T-cell (primary cell): ENCODE measurements at regions not wholly inside any gene's neighbourhood (a gene's known extent, or its start where the extent isn't known, plus 50 kb on each side); places are given as distances from the start of the nearest gene placed in this dataset.

Experiments used
- ATAC-seq, 4 experiments: fragments of 200-7000 bp in 3 of 4; fragments of 150-1000 bp in 1 of 4; cut with Tn5 transposase; replicated peaks in 1 of 4; 1 replicate in 3 of 4; 2 replicates in 1 of 4; pipeline ENCODE4 v1.10.0; 2021; ENCODE audit warnings: moderate library complexity in 3 of 4, mild to moderate bottlenecking in 2 of 4, moderate number of reproducible peaks in 1 of 4
- CTCF ChIA-PET, 2 donors: fragments of 300-600 bp; sonication (Branson Sonifier 250); formaldehyde crosslinking; loops; one replicate each; lab custom pipeline; 2022; ENCODE audit warnings: antibody characterized with exemption in 2 of 2; lab: Charles Lee
- POLR2A ChIA-PET, 2 donors: fragments of 300-600 bp; sonication (Branson Sonifier 250); formaldehyde crosslinking; loops; one replicate each; lab custom pipeline; 2022; ENCODE audit warnings: antibody characterized with exemption in 2 of 2; lab: Charles Lee
- DNase-seq, 35 experiments: peaks; one replicate each; pipeline versions ENCODE4 v3.0.0 to v3.0.0-alpha.2; 2013 to 2023
- H3K27ac ChIP-seq: one replicate; pipeline ENCODE4 v1.5.1; 2013; ENCODE audit warnings: low read length
- H3K27me3 ChIP-seq, 2 experiments: replicated peaks in 1 of 2; 1 replicate in 1 of 2; 2 replicates in 1 of 2; pipeline versions ENCODE4 v1.6.1 to v1.7.0; 2013; ENCODE audit warnings: low read length in 1 of 2, mixed read lengths in 1 of 2; ENCODE audit not compliant: control insufficient read depth in 2 of 2, insufficient read depth in 2 of 2; ENCODE audit errors: extremely low read depth in 1 of 2
- H3K36me3 ChIP-seq, 2 donors: 1 replicate in 1 of 2; 2 replicates in 1 of 2; pipeline versions ENCODE4 v1.6.1 to v1.7.0; 2013; ENCODE audit warnings: low read length in 1 of 2; ENCODE audit not compliant: control insufficient read depth in 2 of 2, insufficient read depth in 1 of 2; ENCODE audit errors: extremely low read depth in 1 of 2
- H3K4me1 ChIP-seq, 2 experiments: 1 replicate in 1 of 2; 2 replicates in 1 of 2; pipeline versions ENCODE4 v1.6.1 to v1.7.0; 2013; ENCODE audit warnings: low read length in 2 of 2, mixed read lengths in 1 of 2; ENCODE audit not compliant: insufficient read depth in 2 of 2, control insufficient read depth in 1 of 2; ENCODE audit errors: extremely low read depth in 1 of 2
- H3K4me3 ChIP-seq, 2 donors: 1 replicate in 1 of 2; 2 replicates in 1 of 2; pipeline versions ENCODE4 v1.5.1 to v1.7.0; 2013; ENCODE audit warnings: mild to moderate bottlenecking in 2 of 2, low read length in 1 of 2, moderate library complexity in 1 of 2; ENCODE audit not compliant: control insufficient read depth in 1 of 2; ENCODE audit errors: extremely low read depth in 1 of 2
- H3K9me3 ChIP-seq: 2 replicates; pipeline ENCODE4 v1.7.0; 2013
- H3K27ac Mint-ChIP-seq, 2 donors: one replicate each; pipeline ENCODE4 v1.8.0; 2020 to 2021; ENCODE audit warnings: mild to moderate bottlenecking in 2 of 2, mixed read lengths in 2 of 2
- H3K27me3 Mint-ChIP-seq, 2 donors: one replicate each; pipeline ENCODE4 v1.8.0; 2021 to 2022; ENCODE audit warnings: mixed read lengths in 2 of 2
- H3K36me3 Mint-ChIP-seq: one replicate; pipeline ENCODE4 v1.8.0; 2021; ENCODE audit warnings: mixed read lengths
- H3K4me1 Mint-ChIP-seq, 3 donors: one replicate each; pipeline ENCODE4 v1.8.0; 2020 to 2022; ENCODE audit warnings: mixed read lengths in 3 of 3, mild to moderate bottlenecking in 1 of 3
- H3K4me3 Mint-ChIP-seq, 3 donors: one replicate each; pipeline ENCODE4 v1.8.0; 2020 to 2022; ENCODE audit warnings: mild to moderate bottlenecking in 3 of 3, mixed read lengths in 3 of 3, moderate library complexity in 3 of 3
- H3K9me3 Mint-ChIP-seq, 3 donors: one replicate each; pipeline ENCODE4 v1.8.0; 2020 to 2022; ENCODE audit warnings: mixed read lengths in 3 of 3
- WGBS: methylation state at CpG from one replicate; pipeline ENCODE4 v1.1.5; 2013; ENCODE audit warnings: missing lambda C conversion rate; ENCODE audit not compliant: insufficient coverage; 5-methylcytosine and 5-hydroxymethylcytosine counted together

- Histone ChIP-seq H3K4me1 (no peaks in the 10 kb centered on the region), H3K9me3 (no peaks in the 10 kb centered on the region), H3K27me3 (no peaks in the 10 kb centered on the region), H3K36me3 (no peaks in the 10 kb centered on the region), H3K27ac (no peak overlapping the region), H3K4me3 (no peak overlapping the region)
- ATAC-seq (no peak), DNase-seq (no peak)
- no peak overlapping the region for H3K4me3 Mint-ChIP-seq
- 100% methylated on average over 1 of the region's 2 CpGs for WGBS
- no peaks in the 10 kb centered on the region for H3K4me1 Mint-ChIP-seq
- ChIA-PET CTCF (no interaction called here), POLR2A (no interaction called here)
- H3K27me3 Mint-ChIP-seq = peaks cover 0 to 8% of the 10 kb centered on the region in 2 donors
- H3K36me3 Mint-ChIP-seq = no peaks in the 10 kb centered on the region
- no peak overlapping the region for H3K27ac Mint-ChIP-seq
- peaks cover 0 to 3% (median 2%) of the 10 kb centered on the region in 3 donors for H3K9me3 Mint-ChIP-seq
These were observed 113.2 kb downstream of the EDN1 start for GRCh38 chr6:12403201-12403826.

GRCh38 chr6:12403947-12404647, 113.9 kb downstream of the EDN1 start:
- H3K4me1 Mint-ChIP-seq = no peaks in the 10 kb centered on the region
- H3K27ac Mint-ChIP-seq = no peak overlapping the region
- Histone ChIP-seq H3K27me3 (no peaks in the 10 kb centered on the region), H3K4me3 (no peak overlapping the region), H3K27ac (no peak overlapping the region), H3K9me3 (no peaks in the 10 kb centered on the region), H3K36me3 (no peaks in the 10 kb centered on the region), H3K4me1 (no peaks in the 10 kb centered on the region)
- no peaks in the 10 kb centered on the region for H3K36me3 Mint-ChIP-seq
- peaks cover 0 to 3% (median 2%) of the 10 kb centered on the region in 3 donors for H3K9me3 Mint-ChIP-seq
- WGBS = 68% methylated on average over 2 of the region's 6 CpGs
- POLR2A ChIA-PET = no interaction called here
- H3K4me3 Mint-ChIP-seq = no peak overlapping the region
- DNase-seq (no peak), ATAC-seq (no peak)
- CTCF ChIA-PET = no interaction called here
- peaks cover 4 to 8% of the 10 kb centered on the region in 2 donors for H3K27me3 Mint-ChIP-seq

- no peak overlapping the region for H3K4me3 Mint-ChIP-seq
- ChIA-PET CTCF (no interaction called here), POLR2A (no interaction called here)
- DNase-seq = no peak
- Histone ChIP-seq H3K4me1 (no peaks in the 10 kb centered on the region), H3K4me3 (no peak overlapping the region), H3K9me3 (no peaks in the 10 kb centered on the region), H3K27me3 (no peaks in the 10 kb centered on the region), H3K36me3 (no peaks in the 10 kb centered on the region), H3K27ac (no peak overlapping the region)
- no peak overlapping the region for H3K27ac Mint-ChIP-seq
- H3K27me3 Mint-ChIP-seq = peaks cover 4 to 8% of the 10 kb centered on the region in 2 donors
- no peak for ATAC-seq
- H3K4me1 Mint-ChIP-seq = no peaks in the 10 kb centered on the region
- no CpG with 5 or more reads among the region's 1 CpG for WGBS
- peaks cover 0 to 3% (median 2%) of the 10 kb centered on the region in 3 donors for H3K9me3 Mint-ChIP-seq
- H3K36me3 Mint-ChIP-seq = no peaks in the 10 kb centered on the region
These were observed 114.5 kb downstream of the EDN1 start for GRCh38 chr6:12404651-12405050.

GRCh38 chr6:12408752-12409151, 118.6 kb downstream of the EDN1 start:
- H3K4me1 Mint-ChIP-seq = no peaks in the 10 kb centered on the region
- Histone ChIP-seq H3K27ac (no peak overlapping the region), H3K9me3 (no peaks in the 10 kb centered on the region), H3K36me3 (no peaks in the 10 kb centered on the region), H3K4me1 (no peaks in the 10 kb centered on the region), H3K4me3 (no peak overlapping the region), H3K27me3 (no peaks in the 10 kb centered on the region)
- ChIA-PET CTCF (no interaction called here), POLR2A (no interaction called here)
- ATAC-seq = no peak
- DNase-seq = no peak
- no peaks in the 10 kb centered on the region for H3K36me3 Mint-ChIP-seq
- no peaks in the 10 kb centered on the region for H3K9me3 Mint-ChIP-seq
- peaks cover 8 to 13% of the 10 kb centered on the region in 2 donors for H3K27me3 Mint-ChIP-seq
- WGBS = 90% methylated on average over 3 of the region's 9 CpGs
- H3K27ac Mint-ChIP-seq = no peak overlapping the region
- H3K4me3 Mint-ChIP-seq = no peak overlapping the region

- no peaks in the 10 kb centered on the region for H3K36me3 ChIP-seq
- DNase-seq (no peak), ATAC-seq (no peak)
- CTCF ChIA-PET = no interaction called here
- no peak overlapping the region for H3K27ac ChIP-seq
- H3K4me1 ChIP-seq = no peaks in the 10 kb centered on the region
- no peaks in the 10 kb centered on the region for H3K27me3 ChIP-seq
- Mint-ChIP-seq H3K4me1 (no peaks in the 10 kb centered on the region), H3K4me3 (no peak overlapping the region), H3K27ac (no peak overlapping the region), H3K36me3 (no peaks in the 10 kb centered on the region), H3K9me3 (no peaks in the 10 kb centered on the region), H3K27me3 (peaks cover 8 to 13% of the 10 kb centered on the region in 2 donors)
- no peak overlapping the region for H3K4me3 ChIP-seq
- WGBS = no CpG with 5 or more reads among the region's 4 CpGs
- no peaks in the 10 kb centered on the region for H3K9me3 ChIP-seq
- POLR2A ChIA-PET = no interaction called here
These were observed 120.8 kb downstream of the EDN1 start for GRCh38 chr6:12410946-12411345.

- H3K36me3 ChIP-seq = no peaks in the 10 kb centered on the region
- no peak overlapping the region for H3K27ac ChIP-seq
- H3K27ac Mint-ChIP-seq = no peak overlapping the region
- CTCF ChIA-PET = no interaction called here
- ATAC-seq (no peak), DNase-seq (no peak)
- H3K27me3 ChIP-seq = no peaks in the 10 kb centered on the region
- no CpG with 5 or more reads among the region's 4 CpGs for WGBS
- no peak overlapping the region for H3K4me3 ChIP-seq
- H3K4me1 Mint-ChIP-seq = no peaks in the 10 kb centered on the region
- peaks cover 0 to 8% (median 0%) of the 10 kb centered on the region in 3 donors for H3K9me3 Mint-ChIP-seq
- H3K36me3 Mint-ChIP-seq = no peaks in the 10 kb centered on the region
- POLR2A ChIA-PET = no interaction called here
- H3K4me3 Mint-ChIP-seq = no peak overlapping the region
- no peaks in the 10 kb centered on the region for H3K9me3 ChIP-seq
- peaks cover 4 to 10% of the 10 kb centered on the region in 2 donors for H3K27me3 Mint-ChIP-seq
- H3K4me1 ChIP-seq = no peaks in the 10 kb centered on the region
These were observed 124.0 kb downstream of the EDN1 start for GRCh38 chr6:12414096-12414675.
